ENCODE measurements at regions not wholly inside any gene's neighbourhood (a gene's known extent, or its start where the extent isn't known, plus 50 kb on each side); places are given as distances from the start of the nearest gene placed in this dataset.

- no peak for TF ChIP-seq STAT1 (IDR thresholded peaks at IDR 0.05; ENCODE audit: unreplicated experiment)
- no peak for TF ChIP-seq NANOG (IDR thresholded peaks at IDR 0.05; ENCODE audit: borderline replicate concordance)
- no peak for TF ChIP-seq EZH2 (IDR thresholded peaks at IDR 0.05; ENCODE audit: low read depth, unreplicated experiment)
- TF ChIP-seq ZNF331 (CRISPR knock-in tag; IDR thresholded peaks at IDR 0.05; ENCODE audit: low read depth), result no peak
- no peak for TF ChIP-seq ZNF114 (CRISPR knock-in tag; IDR thresholded peaks at IDR 0.05)
- no peak for TF ChIP-seq JUNB (IDR thresholded peaks at IDR 0.05; ENCODE audit: unreplicated experiment)
Observed at GRCh38 chr10:124262971-124263370, 155.8 kb downstream of the OAT start (continued).

- Histone ChIP-seq H4K20me1 (replicated peaks; ENCODE audit: insufficient read depth) (no peaks in the 10 kb centered on the region), H3K9me2 (ENCODE audit: insufficient read depth) (no peaks in the 10 kb centered on the region), H2AFZ (no peak overlapping the region), H3K36me3 (ENCODE audit: insufficient read depth) (no peaks in the 10 kb centered on the region), H3K27me3 (ENCODE audit: insufficient read depth) (no peaks in the 10 kb centered on the region), H3K79me2 (replicated peaks; ENCODE audit: insufficient read depth) (no peaks in the 10 kb centered on the region), H3K4me1 (ENCODE audit: insufficient read depth) (no peaks in the 10 kb centered on the region), H3K4me3 (no peak overlapping the region), H3F3A (replicated peaks; ENCODE audit: low read depth) (no peaks in the 10 kb centered on the region), H3K4me2 (no peak overlapping the region), H3K27ac (ENCODE audit: low read depth) (no peak overlapping the region)
- H3K4me3 Mint-ChIP-seq, result no peak overlapping the region
- ATAC-seq (no peak), DNase-seq (ENCODE audit: low spot score) (no peak)
- TF ChIP-seq NANOG (IDR thresholded peaks at IDR 0.05; ENCODE audit: borderline replicate concordance), result no peak
- peaks cover 2% of the 10 kb centered on the region for H3K27me3 Mint-ChIP-seq (ENCODE audit: insufficient read depth, low read depth, poor library complexity)
- no peaks in the 10 kb centered on the region for H3K4me1 Mint-ChIP-seq
- no peak overlapping the region for H3K27ac Mint-ChIP-seq
- H3K9me3 Mint-ChIP-seq, result no peaks in the 10 kb centered on the region
- H3K36me3 Mint-ChIP-seq (ENCODE audit: low read depth), result no peaks in the 10 kb centered on the region
Observed at GRCh38 chr10:124262234-124262865, 156.4 kb downstream of the OAT start.

GRCh38 chr10:124259139-124259825 lies 159.4 kb downstream of the OAT start:
- peaks cover 5% of the 10 kb centered on the region; the same call in 1 of the 3 replicates for H3K9me3 Mint-ChIP-seq
- H2AFZ ChIP-seq, result no peak overlapping the region
- H3K36me3 ChIP-seq (ENCODE audit: insufficient read depth), result no peaks in the 10 kb centered on the region
- ATAC-seq (peak; percentile 80), DNase-seq (ENCODE audit: low spot score) (peak; percentile 33)
- H3K4me2 ChIP-seq, result no peak overlapping the region
- H3F3A ChIP-seq (replicated peaks; ENCODE audit: low read depth), result no peaks in the 10 kb centered on the region
- TF ChIP-seq JUNB (IDR thresholded peaks at IDR 0.05; ENCODE audit: unreplicated experiment), result no peak
- peak; percentile 45 to 69 for TF ChIP-seq CTCF (conservative IDR thresholded peaks at IDR 0.05; ENCODE audit: low read depth in 2 of 2)
- H3K36me3 Mint-ChIP-seq (ENCODE audit: low read depth), result no peaks in the 10 kb centered on the region
- peaks cover 7% of the 10 kb centered on the region for H3K27me3 Mint-ChIP-seq (ENCODE audit: insufficient read depth, low read depth, poor library complexity)
- H3K9me2 ChIP-seq (ENCODE audit: insufficient read depth), result no peaks in the 10 kb centered on the region
- no peak overlapping the region for H3K27ac ChIP-seq (ENCODE audit: low read depth)
- H3K79me2 ChIP-seq (replicated peaks; ENCODE audit: insufficient read depth), result no peaks in the 10 kb centered on the region
- no peaks in the 10 kb centered on the region for H3K4me1 Mint-ChIP-seq
- no peak overlapping the region for H3K4me3 ChIP-seq
- no peak overlapping the region for H3K27ac Mint-ChIP-seq
- no peaks in the 10 kb centered on the region for H3K27me3 ChIP-seq (ENCODE audit: insufficient read depth)
- no peaks in the 10 kb centered on the region for H4K20me1 ChIP-seq (replicated peaks; ENCODE audit: insufficient read depth)
- H3K4me3 Mint-ChIP-seq, result no peak overlapping the region
- no peaks in the 10 kb centered on the region for H3K4me1 ChIP-seq (ENCODE audit: insufficient read depth)
